ENCODE measurements at regions not wholly inside any gene's neighbourhood (a gene's known extent, or its start where the extent isn't known, plus 50 kb on each side); places are given as distances from the start of the nearest gene placed in this dataset.
"Not testable (repeated sequence)": the region's sequence is repeated elsewhere in the genome, so short reads cannot be mapped to it uniquely, and the experiment has no call there.

DNA sequence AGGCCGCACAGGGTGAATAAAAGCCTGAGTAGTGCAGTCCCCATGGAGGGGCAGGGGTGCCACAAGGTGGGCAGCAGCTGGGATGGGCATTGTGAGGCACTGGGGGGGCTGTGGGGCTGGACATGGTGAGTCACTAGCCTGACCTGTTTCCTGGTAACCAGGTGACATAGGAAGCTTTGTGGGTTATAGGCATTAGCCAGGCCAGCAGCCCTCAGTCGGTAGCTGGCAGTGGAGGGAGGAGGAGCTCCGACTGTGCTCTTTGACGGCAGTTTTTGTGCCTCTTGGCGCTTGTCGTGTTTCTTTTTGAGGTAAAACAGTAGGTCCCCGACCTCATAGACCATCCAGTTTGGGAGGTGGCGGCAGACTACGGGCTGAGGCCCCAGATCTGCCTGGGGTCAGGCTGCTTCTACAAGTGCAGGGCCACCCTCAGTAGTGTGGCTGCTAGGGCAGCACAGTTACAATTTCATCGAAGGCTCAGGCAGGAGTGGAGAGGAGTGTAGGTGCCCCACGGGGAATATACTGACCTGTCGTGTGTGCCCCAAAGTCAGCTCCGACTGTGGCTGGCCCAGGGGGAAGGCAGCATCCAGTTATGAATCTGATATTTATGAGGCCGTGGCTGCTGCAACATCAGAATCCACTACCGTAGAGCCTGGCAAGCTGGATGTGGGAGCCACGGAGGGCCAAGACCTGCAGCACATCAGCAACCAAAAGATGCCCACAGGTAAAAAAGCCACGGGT lies 107.7 kb downstream of the CRYBB2 start:
- Histone ChIP-seq H2AFZ (ENCODE audit: insufficient read depth, low read length, poor library complexity) (no peak overlapping the region), H2BK12ac (ENCODE audit: low read length) (no peak overlapping the region), H3K79me1 (ENCODE audit: low read length) (no peaks in the 10 kb centered on the region), H2BK120ac (ENCODE audit: insufficient read depth, low read length, poor library complexity) (no peak overlapping the region), H3K4ac (ENCODE audit: low read depth, low read length) (no peak overlapping the region), H3K4me2 (ENCODE audit: low read length) (no peak overlapping the region), H3K27me3 (ENCODE audit: insufficient read depth, low read length) (no peaks in the 10 kb centered on the region), H3K23ac (ENCODE audit: low read length) (no peak overlapping the region), H3K9me3 (ENCODE audit: insufficient read depth, low read depth, low read length) (no peaks in the 10 kb centered on the region), H4K91ac (ENCODE audit: low read depth, low read length) (no peak overlapping the region), H2AK5ac (ENCODE audit: low read length) (no peak overlapping the region), H3K4me3 (ENCODE audit: low read depth, low read length) (no peak overlapping the region), H3K4me1 (ENCODE audit: control insufficient read depth in 1 of 2, insufficient read depth in 2 of 2, low read length in 2 of 2) (no peaks in the 10 kb centered on the region), H3K9ac (ENCODE audit: low read length) (no peak overlapping the region), H4K8ac (ENCODE audit: low read depth, low read length) (no peak overlapping the region), H3K27ac (ENCODE audit: low read depth, low read length) (no peak overlapping the region), H2BK5ac (ENCODE audit: low read depth, low read length, poor library complexity) (no peak overlapping the region), H3K18ac (ENCODE audit: low read length) (no peak overlapping the region), H3K14ac (ENCODE audit: low read length) (no peak overlapping the region), H3K36me3 (ENCODE audit: control insufficient read depth in 1 of 2, insufficient read depth in 2 of 2, low read length in 2 of 2) (no peaks in the 10 kb centered on the region), H4K12ac (ENCODE audit: low read depth, low read length) (no peak overlapping the region), H3K79me2 (ENCODE audit: control insufficient read depth, insufficient read depth, low read length, poor library complexity) (no peaks in the 10 kb centered on the region)
- no peak for DNase-seq
- WGBS (ENCODE audit: extremely low coverage, insufficient coverage, insufficient read length), result no CpG with 5 or more reads among the region's 17 CpGs

- no peaks in the 10 kb centered on the region for H3K27me3 ChIP-seq (ENCODE audit: insufficient read depth, low read length)
- no peak overlapping the region for H2AFZ ChIP-seq (ENCODE audit: insufficient read depth, low read length, poor library complexity)
- H2BK12ac ChIP-seq (ENCODE audit: low read length), result no peak overlapping the region
- H3K27ac ChIP-seq (ENCODE audit: low read depth, low read length), result no peak overlapping the region
- H3K18ac ChIP-seq (ENCODE audit: low read length), result no peak overlapping the region
- H3K14ac ChIP-seq (ENCODE audit: low read length), result no peak overlapping the region
- no peak overlapping the region for H4K12ac ChIP-seq (ENCODE audit: low read depth, low read length)
- no peak overlapping the region for H3K4ac ChIP-seq (ENCODE audit: low read depth, low read length)
- no peak overlapping the region for H3K9ac ChIP-seq (ENCODE audit: low read length)
- H3K4me3 ChIP-seq (ENCODE audit: low read depth, low read length), result no peak overlapping the region
- H4K8ac ChIP-seq (ENCODE audit: low read depth, low read length), result no peak overlapping the region
- WGBS (ENCODE audit: extremely low coverage, insufficient coverage, insufficient read length), result no CpG with 5 or more reads among the region's 4 CpGs
- no peak overlapping the region for H2BK120ac ChIP-seq (ENCODE audit: insufficient read depth, low read length, poor library complexity)
- H3K79me1 ChIP-seq (ENCODE audit: low read length), result no peaks in the 10 kb centered on the region
- no peaks in the 10 kb centered on the region for H3K79me2 ChIP-seq (ENCODE audit: control insufficient read depth, insufficient read depth, low read length, poor library complexity)
- no peak overlapping the region for H3K4me2 ChIP-seq (ENCODE audit: low read length)
- H2AK5ac ChIP-seq (ENCODE audit: low read length), result no peak overlapping the region
- no peaks in the 10 kb centered on the region for H3K36me3 ChIP-seq (ENCODE audit: control insufficient read depth in 1 of 2, insufficient read depth in 2 of 2, low read length in 2 of 2)
- H3K23ac ChIP-seq (ENCODE audit: low read length), result no peak overlapping the region
- no peaks in the 10 kb centered on the region for H3K9me3 ChIP-seq (ENCODE audit: insufficient read depth, low read depth, low read length)
- H3K4me1 ChIP-seq (ENCODE audit: control insufficient read depth in 1 of 2, insufficient read depth in 2 of 2, low read length in 2 of 2), result no peaks in the 10 kb centered on the region
- no peak overlapping the region for H2BK5ac ChIP-seq (ENCODE audit: low read depth, low read length, poor library complexity)
- no peak for DNase-seq
- H4K91ac ChIP-seq (ENCODE audit: low read depth, low read length), result no peak overlapping the region
These were observed 111.6 kb downstream of the CRYBB2 start for GRCh38 chr22:25331050-25331449.

GRCh38 chr22:25331911-25332310 lies 112.5 kb downstream of the CRYBB2 start:
- not testable (repeated sequence) for H3K4me2 ChIP-seq (ENCODE audit: low read length); H3K14ac ChIP-seq (ENCODE audit: low read length); H2AFZ ChIP-seq (ENCODE audit: insufficient read depth, low read length, poor library complexity); H3K27me3 ChIP-seq (ENCODE audit: insufficient read depth, low read length); H4K12ac ChIP-seq (ENCODE audit: low read depth, low read length); H2AK5ac ChIP-seq (ENCODE audit: low read length); H2BK5ac ChIP-seq (ENCODE audit: low read depth, low read length, poor library complexity); H2BK12ac ChIP-seq (ENCODE audit: low read length); H4K8ac ChIP-seq (ENCODE audit: low read depth, low read length); H3K9ac ChIP-seq (ENCODE audit: low read length); H3K27ac ChIP-seq (ENCODE audit: low read depth, low read length); H3K18ac ChIP-seq (ENCODE audit: low read length); H3K79me2 ChIP-seq (ENCODE audit: control insufficient read depth, insufficient read depth, low read length, poor library complexity); H3K4me3 ChIP-seq (ENCODE audit: low read depth, low read length); H2BK120ac ChIP-seq (ENCODE audit: insufficient read depth, low read length, poor library complexity); H3K79me1 ChIP-seq (ENCODE audit: low read length); H3K9me3 ChIP-seq (ENCODE audit: insufficient read depth, low read depth, low read length); H3K23ac ChIP-seq (ENCODE audit: low read length); DNase-seq; H4K91ac ChIP-seq (ENCODE audit: low read depth, low read length); H3K36me3 ChIP-seq (ENCODE audit: control insufficient read depth in 1 of 2, insufficient read depth in 2 of 2, low read length in 2 of 2); H3K4ac ChIP-seq (ENCODE audit: low read depth, low read length); H3K4me1 ChIP-seq (ENCODE audit: control insufficient read depth in 1 of 2, insufficient read depth in 2 of 2, low read length in 2 of 2)
- WGBS (ENCODE audit: extremely low coverage, insufficient coverage, insufficient read length), result no CpG with 5 or more reads among the region's 5 CpGs

DNA sequence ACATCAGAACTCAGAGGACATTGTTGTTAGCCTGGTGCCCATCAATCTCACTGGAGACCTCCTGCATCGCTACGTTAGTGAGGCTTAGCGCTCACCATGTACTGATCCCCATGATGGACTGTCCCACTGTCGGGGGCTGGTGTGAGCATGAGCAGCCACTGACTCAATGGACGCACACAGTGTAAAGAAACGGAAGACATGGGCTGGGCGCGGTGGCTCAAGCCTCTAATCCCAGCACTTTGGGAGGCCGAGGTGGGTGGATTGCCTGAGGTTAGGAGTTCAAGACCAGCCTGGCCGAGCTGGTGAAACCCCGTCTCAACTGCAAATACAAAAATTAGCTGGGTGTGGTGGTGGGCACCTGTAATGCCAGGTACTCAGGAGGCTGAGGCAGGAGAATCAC lies 112.9 kb downstream of the CRYBB2 start:
- no peak overlapping the region for H2BK12ac ChIP-seq (ENCODE audit: low read length)
- no CpG with 5 or more reads among the region's 11 CpGs for WGBS (ENCODE audit: extremely low coverage, insufficient coverage, insufficient read length)
- DNase-seq, result no peak

More for the DNA sequence above, 112.9 kb downstream of the CRYBB2 start:
- H2BK120ac ChIP-seq (ENCODE audit: insufficient read depth, low read length, poor library complexity), result no peak overlapping the region
- H3K79me2 ChIP-seq (ENCODE audit: control insufficient read depth, insufficient read depth, low read length, poor library complexity), result no peaks in the 10 kb centered on the region
- no peak overlapping the region for H3K18ac ChIP-seq (ENCODE audit: low read length)
- no peaks in the 10 kb centered on the region for H3K9me3 ChIP-seq (ENCODE audit: insufficient read depth, low read depth, low read length)
- no peaks in the 10 kb centered on the region for H3K36me3 ChIP-seq (ENCODE audit: control insufficient read depth in 1 of 2, insufficient read depth in 2 of 2, low read length in 2 of 2)
- no peak overlapping the region for H4K91ac ChIP-seq (ENCODE audit: low read depth, low read length)
- H3K27ac ChIP-seq (ENCODE audit: low read depth, low read length), result no peak overlapping the region
- H3K9ac ChIP-seq (ENCODE audit: low read length), result no peak overlapping the region
- H4K8ac ChIP-seq (ENCODE audit: low read depth, low read length), result no peak overlapping the region
- no peak overlapping the region for H3K14ac ChIP-seq (ENCODE audit: low read length)
- no peak overlapping the region for H4K12ac ChIP-seq (ENCODE audit: low read depth, low read length)
- no peak overlapping the region for H2BK5ac ChIP-seq (ENCODE audit: low read depth, low read length, poor library complexity)
- H2AK5ac ChIP-seq (ENCODE audit: low read length), result no peak overlapping the region
- no peak overlapping the region for H3K4ac ChIP-seq (ENCODE audit: low read depth, low read length)
- no peak overlapping the region for H3K23ac ChIP-seq (ENCODE audit: low read length)
- no peaks in the 10 kb centered on the region for H3K27me3 ChIP-seq (ENCODE audit: insufficient read depth, low read length)
- no peaks in the 10 kb centered on the region for H3K4me1 ChIP-seq (ENCODE audit: control insufficient read depth in 1 of 2, insufficient read depth in 2 of 2, low read length in 2 of 2)
- H3K4me2 ChIP-seq (ENCODE audit: low read length), result no peak overlapping the region
- no peak overlapping the region for H3K4me3 ChIP-seq (ENCODE audit: low read depth, low read length)
- no peak overlapping the region for H2AFZ ChIP-seq (ENCODE audit: insufficient read depth, low read length, poor library complexity)
- no peaks in the 10 kb centered on the region for H3K79me1 ChIP-seq (ENCODE audit: low read length)

Measured in trophoblast cell (in vitro differentiated cells and primary cell).